Ascending aorta (tissue), 2 donors: ENCODE measurements at regions not wholly inside any gene's neighbourhood (a gene's known extent, or its start where the extent isn't known, plus 50 kb on each side); places are given as distances from the start of the nearest gene placed in this dataset.

ENCODE experiments used
- DNase-seq, 2 donors: peaks; one replicate each; pipeline ENCODE4 v3.0.0-alpha.2; 2019; ENCODE audit warnings: low spot score in 2 of 2
- H3K27ac ChIP-seq, 2 donors: fragments of 200-600 bp; sonication (generic); one replicate each; pipeline ENCODE4 v1.5.1; 2016 to 2017; ENCODE audit warnings: mild to moderate bottlenecking in 1 of 2
- H3K27me3 ChIP-seq: fragments of 200-600 bp; sonication (generic); one replicate; pipeline ENCODE4 v1.5.1; 2017
- H3K36me3 ChIP-seq, 2 donors: fragments of 200-600 bp; sonication (generic); one replicate each; pipeline ENCODE4 v1.5.1; 2016
- H3K4me1 ChIP-seq, 2 donors: fragments of 200-600 bp; sonication (generic); one replicate each; pipeline ENCODE4 v1.5.1; 2016 to 2017; ENCODE audit warnings: mild to moderate bottlenecking in 1 of 2
- H3K4me3 ChIP-seq, 2 donors: fragments of 200-600 bp; sonication (generic); one replicate each; pipeline ENCODE4 v1.5.1; 2016 to 2017; ENCODE audit warnings: mild to moderate bottlenecking in 1 of 2
- H3K9me3 ChIP-seq, 2 donors: fragments of 200-600 bp; sonication (generic); one replicate each; pipeline ENCODE4 v1.5.1; 2016
- intact Hi-C: fragments of 100-400 bp; cut with DNase I; formaldehyde crosslinking; loops from one replicate; pipeline ENCODE4 v1.15.1; 2023
- TF ChIP-seq, protein P1 (sequence below), 3 experiments: fragments of 200-600 bp in 2 of 3; fragments of 450-650 bp in 1 of 3; sonication (generic) in 2 of 3; IDR thresholded peaks; one replicate each; pipeline ENCODE4 v1.5.1; 2016 to 2019; ENCODE audit warnings: antibody characterized with exemption in 3 of 3, mild to moderate bottlenecking in 1 of 3, moderate library complexity in 1 of 3

DNA sequence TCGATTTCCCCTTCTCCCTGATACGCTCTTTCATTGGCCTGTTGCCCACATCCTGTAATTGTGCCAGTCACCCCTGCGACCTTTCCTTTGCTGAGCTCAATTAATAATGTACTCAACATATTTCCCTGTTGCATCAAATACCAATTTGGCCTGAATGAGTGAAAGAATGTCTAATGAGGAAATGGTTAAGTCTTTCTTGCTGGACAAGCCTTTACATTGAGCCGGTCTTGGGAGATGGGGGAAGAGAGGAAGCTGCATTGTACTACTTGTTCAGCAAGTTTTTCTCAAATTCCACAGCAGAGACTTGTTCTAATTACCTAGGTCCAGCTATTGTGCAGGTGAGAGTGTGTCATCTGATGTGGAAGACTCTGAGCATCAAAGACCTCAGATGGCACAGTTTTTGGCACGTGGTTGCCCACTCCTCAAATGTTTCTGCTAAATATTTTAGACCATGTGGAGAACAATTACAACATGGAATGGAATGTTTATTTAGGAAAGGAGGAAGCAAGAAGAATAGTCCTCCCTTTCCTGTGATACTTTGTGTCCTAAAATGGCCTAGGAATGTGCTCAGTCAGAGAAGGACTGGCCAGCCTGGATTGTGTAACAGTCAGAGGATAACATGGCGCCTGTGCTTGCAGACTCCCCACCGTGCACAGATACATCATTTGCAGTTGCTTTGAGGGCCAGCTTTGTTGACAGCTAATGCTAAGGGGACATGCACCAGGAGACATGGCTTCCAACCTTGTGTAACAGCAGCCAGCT, 129.5 kb upstream of the E2F8 start:
- TF ChIP-seq, protein P1, sequence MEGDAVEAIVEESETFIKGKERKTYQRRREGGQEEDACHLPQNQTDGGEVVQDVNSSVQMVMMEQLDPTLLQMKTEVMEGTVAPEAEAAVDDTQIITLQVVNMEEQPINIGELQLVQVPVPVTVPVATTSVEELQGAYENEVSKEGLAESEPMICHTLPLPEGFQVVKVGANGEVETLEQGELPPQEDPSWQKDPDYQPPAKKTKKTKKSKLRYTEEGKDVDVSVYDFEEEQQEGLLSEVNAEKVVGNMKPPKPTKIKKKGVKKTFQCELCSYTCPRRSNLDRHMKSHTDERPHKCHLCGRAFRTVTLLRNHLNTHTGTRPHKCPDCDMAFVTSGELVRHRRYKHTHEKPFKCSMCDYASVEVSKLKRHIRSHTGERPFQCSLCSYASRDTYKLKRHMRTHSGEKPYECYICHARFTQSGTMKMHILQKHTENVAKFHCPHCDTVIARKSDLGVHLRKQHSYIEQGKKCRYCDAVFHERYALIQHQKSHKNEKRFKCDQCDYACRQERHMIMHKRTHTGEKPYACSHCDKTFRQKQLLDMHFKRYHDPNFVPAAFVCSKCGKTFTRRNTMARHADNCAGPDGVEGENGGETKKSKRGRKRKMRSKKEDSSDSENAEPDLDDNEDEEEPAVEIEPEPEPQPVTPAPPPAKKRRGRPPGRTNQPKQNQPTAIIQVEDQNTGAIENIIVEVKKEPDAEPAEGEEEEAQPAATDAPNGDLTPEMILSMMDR (IDR thresholded peaks at IDR 0.05), result no peak
- no peaks in the 10 kb centered on the region for H3K9me3 ChIP-seq
- peaks cover 4% of the 10 kb centered on the region in 2 donors for H3K4me1 ChIP-seq
- H3K4me3 ChIP-seq, result no peak overlapping the region
- intact Hi-C loops, result no loop called here
- H3K36me3 ChIP-seq, result no peaks in the 10 kb centered on the region
- no peaks in the 10 kb centered on the region for H3K27me3 ChIP-seq
- no peak overlapping the region for H3K27ac ChIP-seq
- no peak for DNase-seq

GRCh38 chr11:19368726-19369375, 128.1 kb upstream of the E2F8 start:
- Histone ChIP-seq H3K27ac (no peak overlapping the region), H3K36me3 (no peaks in the 10 kb centered on the region), H3K27me3 (no peaks in the 10 kb centered on the region), H3K9me3 (no peaks in the 10 kb centered on the region), H3K4me3 (no peak overlapping the region), H3K4me1 (peaks cover 4% of the 10 kb centered on the region in 2 donors)
- TF ChIP-seq, protein P1 (IDR thresholded peaks at IDR 0.05), result no peak
- DNase-seq, result no peak
- intact Hi-C loops, result no loop called here

DNA sequence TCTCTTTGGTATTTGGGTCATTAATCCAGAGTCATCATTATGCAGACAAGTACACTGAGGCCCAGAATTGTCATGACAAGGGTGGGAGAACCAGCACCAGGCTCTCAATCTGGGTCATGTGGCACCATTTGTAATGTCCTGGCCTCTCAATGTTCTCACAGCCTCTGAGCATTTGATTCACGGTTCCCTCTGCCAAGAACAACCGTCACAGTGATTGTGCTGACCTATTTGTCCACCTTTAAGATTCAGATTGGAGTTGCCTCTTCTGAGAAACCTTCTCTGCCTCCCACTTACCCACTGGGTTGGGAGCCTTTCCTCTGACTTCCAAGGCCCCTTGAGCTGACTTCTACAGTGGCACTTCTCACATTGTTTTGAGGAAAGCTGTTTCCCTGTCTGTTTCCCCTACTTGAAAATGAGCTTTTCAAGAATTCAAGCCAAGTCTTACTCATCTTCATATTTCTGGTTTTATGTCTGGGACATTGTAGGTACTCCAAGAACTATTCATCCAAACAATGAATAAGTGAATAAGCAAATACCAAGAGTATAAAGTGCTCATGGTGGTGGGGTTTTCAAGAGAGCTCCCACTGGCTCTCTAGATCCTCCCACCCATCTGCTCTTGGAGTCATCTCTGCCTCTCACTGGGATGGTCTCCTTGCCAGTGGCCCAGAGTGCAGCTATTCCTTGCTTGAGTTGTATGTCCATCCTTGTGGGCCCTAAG, 126.4 kb upstream of the E2F8 start:
- H3K27ac ChIP-seq, result no peak overlapping the region
- TF ChIP-seq, protein P1 (IDR thresholded peaks at IDR 0.05), result no peak
- H3K36me3 ChIP-seq, result no peaks in the 10 kb centered on the region
- H3K9me3 ChIP-seq, result no peaks in the 10 kb centered on the region
- H3K27me3 ChIP-seq, result no peaks in the 10 kb centered on the region
- peaks cover 4% of the 10 kb centered on the region in 2 donors for H3K4me1 ChIP-seq
- intact Hi-C loops, result no loop called here
- DNase-seq, result peak in 1 of 2 donors; percentile 69
- no peak overlapping the region for H3K4me3 ChIP-seq

DNA sequence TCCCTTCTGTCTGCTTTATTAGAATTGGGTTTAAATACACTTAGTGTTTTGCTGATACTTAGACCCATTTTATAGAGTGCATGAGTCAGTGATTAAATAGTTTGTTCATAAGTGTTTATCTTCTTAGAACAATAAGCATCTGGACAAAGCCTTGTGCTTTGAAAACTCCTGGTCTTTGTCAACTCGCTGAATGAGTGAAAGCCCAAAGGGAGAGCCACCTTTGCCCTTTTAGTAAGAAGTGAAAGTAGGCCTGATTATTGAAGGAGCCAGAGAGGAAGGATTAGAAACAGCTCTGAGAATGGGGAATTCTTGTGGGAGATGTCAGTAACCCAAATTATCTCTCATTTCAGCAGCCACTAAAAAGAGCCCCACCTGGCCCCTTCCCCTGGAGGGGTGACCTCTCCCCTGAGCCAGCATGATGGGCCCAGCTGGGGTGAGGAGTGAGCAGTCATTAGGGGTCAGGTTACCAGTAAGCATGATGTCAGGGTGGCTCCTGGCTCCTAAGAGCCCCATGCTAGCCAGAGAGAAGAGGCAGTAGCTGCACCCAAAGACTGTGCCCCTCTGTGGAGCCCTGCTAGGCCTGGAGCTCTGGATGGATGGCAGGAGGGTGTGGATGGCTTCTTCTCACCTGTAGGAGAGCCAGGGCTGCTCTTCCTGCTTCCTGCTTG, 125.1 kb upstream of the E2F8 start:
- no peaks in the 10 kb centered on the region for H3K9me3 ChIP-seq
- no peak overlapping the region for H3K4me3 ChIP-seq
- TF ChIP-seq, protein P1 (IDR thresholded peaks at IDR 0.05), result no peak
- DNase-seq, result no peak
- peak overlapping the region in 1 of 2 donors; percentile 5 for H3K27ac ChIP-seq
- H3K27me3 ChIP-seq, result no peaks in the 10 kb centered on the region
- peaks cover 4% of the 10 kb centered on the region in 2 donors for H3K4me1 ChIP-seq
- H3K36me3 ChIP-seq, result no peaks in the 10 kb centered on the region
- intact Hi-C loops, result no loop called here

GRCh38 chr11:19359221-19360000, 118.7 kb upstream of the E2F8 start:
- TF ChIP-seq, protein P1 (IDR thresholded peaks at IDR 0.05), result no peak

More at GRCh38 chr11:19359221-19360000, 118.7 kb upstream of the E2F8 start:
- no peaks in the 10 kb centered on the region for H3K36me3 ChIP-seq
- H3K27me3 ChIP-seq, result no peaks in the 10 kb centered on the region
- H3K27ac ChIP-seq, result no peak overlapping the region
- H3K4me3 ChIP-seq, result no peak overlapping the region
- no peaks in the 10 kb centered on the region for H3K9me3 ChIP-seq
- DNase-seq, result no peak
- intact Hi-C loops, result no loop called here
- no peaks in the 10 kb centered on the region for H3K4me1 ChIP-seq
